Globus pallidus (tissue), 1 donor: ENCODE measurements at regions not wholly inside any gene's neighbourhood (a gene's known extent, or its start where the extent isn't known, plus 50 kb on each side); places are given as distances from the start of the nearest gene placed in this dataset.

ENCODE experiments used
- DNase-seq: peaks from one replicate; pipeline ENCODE4 v3.0.0-alpha.2; 2015; ENCODE audit warnings: low spot score

DNA sequence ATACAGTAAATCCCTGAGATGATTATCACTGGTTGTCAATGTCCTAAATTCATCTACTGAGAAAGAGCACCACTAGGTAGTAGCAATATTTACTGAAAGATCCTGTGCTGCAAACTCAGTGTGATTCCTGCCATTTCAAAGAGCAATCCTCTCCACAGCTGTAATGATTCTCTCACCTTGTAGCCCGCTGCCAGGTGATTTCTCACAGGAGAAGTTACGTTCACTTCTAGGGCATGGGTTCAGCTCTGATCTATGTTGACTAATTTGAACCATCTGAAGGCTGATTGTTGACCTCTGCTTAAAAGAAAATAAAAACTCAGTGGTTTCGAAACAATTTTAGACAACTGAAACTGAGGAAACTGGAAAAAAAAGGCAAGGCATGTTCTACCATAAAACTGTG lies 197.0 kb downstream of the FAT4 start:
- no peak for DNase-seq

DNA sequence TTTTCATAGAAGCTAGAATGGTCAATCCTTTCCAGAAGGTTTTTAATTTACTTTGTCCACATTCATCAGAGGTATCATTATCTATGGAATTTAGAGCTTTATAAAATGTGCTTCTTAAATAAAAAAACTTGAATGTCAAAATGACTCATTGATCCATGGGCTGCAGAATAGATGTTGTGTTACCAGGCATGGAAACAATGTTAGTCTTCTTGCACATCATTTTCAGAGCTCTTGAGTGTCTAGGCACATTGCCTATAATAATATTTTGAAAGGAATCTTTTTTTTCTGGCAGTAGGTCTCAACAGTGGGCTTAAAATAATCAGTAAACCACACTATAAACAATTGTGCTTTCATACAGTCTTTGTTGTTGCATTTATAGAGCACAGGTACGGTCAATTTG lies 200.3 kb downstream of the FAT4 start:
- no peak for DNase-seq

DNA sequence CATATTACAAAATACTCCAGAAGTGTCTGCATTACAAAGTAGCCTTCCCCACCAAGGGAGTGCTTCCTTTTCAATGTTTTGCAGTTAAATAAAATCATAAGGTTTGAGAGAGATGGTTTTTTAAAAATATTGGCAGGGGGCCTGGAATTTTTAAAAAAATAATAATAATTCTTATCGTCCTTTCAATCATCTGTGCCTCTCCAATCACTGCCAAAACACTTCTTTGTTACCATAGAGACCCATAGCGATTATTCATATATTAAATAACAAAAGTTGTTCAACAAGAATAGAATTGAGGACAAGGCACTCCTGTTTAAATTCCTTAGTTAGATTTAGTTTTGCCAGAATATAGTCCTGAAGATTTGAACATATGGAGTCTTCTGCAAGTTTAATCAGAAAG lies 203.1 kb downstream of the FAT4 start:
- no peak for DNase-seq

DNA sequence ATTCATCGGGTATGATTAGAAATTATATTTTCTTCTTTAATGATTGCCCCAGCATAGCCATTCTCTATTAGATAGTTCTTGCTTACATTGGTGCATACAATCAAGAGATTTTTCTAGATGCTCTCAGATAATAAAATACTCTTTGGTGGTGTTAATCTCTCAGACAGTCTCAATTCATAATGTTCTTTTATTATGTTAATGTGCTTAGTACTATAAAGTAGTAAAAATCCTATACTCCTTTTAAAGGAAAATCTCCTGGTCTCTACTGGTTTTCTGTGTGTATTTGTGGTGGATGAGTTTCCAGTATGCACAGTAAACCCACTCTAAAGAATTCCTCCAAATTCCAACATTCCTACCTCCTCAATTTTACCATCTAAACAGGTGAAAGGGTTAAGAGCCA lies 203.5 kb downstream of the FAT4 start:
- no peak for DNase-seq

DNA sequence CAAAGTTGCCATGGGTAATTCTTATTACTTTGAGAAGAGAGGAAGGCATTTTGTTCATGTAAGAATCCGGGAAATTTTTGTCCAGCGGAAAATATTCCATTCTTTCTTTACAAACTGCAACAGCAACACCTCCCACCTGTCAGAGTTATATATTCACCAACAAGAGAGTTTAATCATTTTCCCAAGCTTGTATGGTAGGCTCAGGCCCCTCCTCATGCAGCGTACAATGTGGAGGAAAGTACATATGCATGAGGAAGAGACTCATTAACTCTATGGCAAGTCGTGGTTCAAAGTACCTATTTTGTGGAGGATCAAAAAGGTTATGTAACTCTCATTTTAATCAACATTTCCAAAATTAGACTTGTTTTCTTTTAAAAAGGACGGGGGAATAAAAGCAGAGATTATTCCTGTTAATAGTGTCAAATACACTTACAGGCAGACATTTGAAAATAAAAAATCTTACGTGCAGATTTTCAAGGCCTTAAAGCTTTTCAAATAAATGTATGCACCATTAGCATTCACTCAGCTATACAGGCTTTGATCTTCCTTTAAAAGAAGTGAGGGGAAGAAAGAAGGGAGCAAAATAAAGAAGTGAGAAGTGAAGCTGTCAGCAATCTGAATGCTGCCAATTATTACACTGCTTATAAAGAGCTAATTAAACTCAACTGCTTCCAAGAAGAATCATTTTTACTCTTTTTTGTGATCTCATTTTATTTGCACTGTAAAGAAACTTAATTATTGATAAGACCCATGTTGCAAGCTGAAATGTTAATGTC lies 204.8 kb downstream of the FAT4 start:
- DNase-seq = no peak

DNA sequence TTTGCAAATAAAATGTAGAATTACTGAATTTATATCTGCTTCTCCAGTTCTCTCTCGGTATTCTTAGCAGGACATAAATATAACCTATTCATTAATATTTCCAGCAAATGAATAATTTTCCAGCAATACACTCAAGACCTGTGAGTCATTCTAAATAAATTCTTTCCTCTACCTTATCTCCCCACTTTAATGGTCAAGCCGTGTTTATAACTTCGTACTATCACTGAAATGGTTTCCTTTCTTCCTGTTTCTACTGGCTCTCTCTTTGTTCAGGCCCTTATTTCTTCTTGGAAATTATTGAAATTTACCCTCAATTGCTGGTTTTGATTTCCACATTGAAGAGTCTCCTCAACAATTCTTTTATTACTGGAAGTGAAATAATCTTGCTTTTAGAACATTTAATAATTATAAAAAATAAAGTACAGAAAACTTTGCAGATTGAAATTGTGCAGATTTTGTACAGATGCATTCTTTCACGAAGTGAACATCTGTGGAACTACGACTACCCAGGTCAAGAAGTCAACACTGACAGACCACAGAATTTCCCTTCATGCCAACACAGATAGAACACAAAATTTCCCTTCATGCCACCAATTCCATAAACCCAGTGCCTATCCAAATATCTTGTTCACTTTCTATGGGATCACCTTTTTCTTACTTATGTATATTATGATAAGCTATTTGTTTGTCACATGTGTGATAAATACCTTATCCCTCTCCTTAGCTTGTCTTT lies 205.7 kb downstream of the FAT4 start:
- no peak for DNase-seq

DNA sequence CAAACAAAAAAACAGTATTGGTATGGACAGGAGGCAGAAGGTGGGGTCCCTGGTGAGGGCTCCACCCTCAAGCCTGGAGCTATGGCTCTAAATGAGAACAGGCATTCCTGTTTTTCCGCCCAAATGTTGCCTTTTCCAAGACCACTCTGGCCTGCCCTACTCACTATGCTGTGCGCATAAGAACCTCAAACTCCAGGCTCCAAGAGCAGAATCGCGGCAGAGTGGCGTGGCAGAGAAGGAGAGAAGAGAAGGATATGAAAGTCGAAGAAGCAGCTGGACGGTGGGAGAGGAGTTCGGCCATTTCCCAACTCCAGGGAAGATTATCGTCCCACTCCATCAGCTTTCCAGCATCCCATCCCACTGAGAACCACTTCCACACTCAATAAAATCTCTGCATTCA lies 207.8 kb downstream of the FAT4 start:
- no peak for DNase-seq

DNA sequence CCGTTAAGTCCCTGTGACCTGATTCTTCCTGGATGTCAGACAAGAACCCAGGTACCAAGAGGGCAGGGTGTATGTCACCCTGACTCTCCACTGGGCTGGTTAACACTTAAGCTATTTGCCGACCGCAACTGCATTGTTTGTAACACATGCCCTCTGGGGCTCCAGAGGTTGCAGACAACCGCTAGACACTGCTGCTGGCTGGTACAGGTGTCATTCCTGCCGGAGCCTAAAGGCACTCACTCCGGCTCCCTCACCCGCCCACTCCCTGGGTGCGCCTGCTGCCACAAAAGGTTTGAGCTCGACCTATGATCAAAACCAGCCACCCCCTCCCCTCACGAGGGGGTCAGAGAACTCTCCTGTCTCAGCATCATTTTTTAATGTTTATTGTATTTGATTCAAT lies 208.2 kb downstream of the FAT4 start:
- DNase-seq = no peak

DNA sequence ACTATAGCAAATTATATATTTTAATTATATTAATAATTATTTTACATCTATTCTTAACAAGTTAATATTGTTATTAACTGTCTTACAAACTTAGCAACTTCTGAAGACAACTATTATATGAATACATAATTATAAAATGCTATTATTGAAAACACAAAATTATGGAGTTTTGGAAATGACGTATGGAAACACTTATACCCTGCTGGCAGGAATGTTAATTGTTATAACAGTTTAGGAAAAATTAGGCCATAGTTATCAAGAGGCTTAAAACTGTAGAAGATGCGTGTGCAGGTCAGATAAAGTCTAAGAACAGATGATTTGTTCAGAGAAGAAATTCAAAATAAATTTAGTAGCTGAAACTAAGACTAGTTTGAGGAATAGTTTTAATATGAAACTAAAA lies 211.7 kb downstream of the FAT4 start:
- DNase-seq = no peak

DNA sequence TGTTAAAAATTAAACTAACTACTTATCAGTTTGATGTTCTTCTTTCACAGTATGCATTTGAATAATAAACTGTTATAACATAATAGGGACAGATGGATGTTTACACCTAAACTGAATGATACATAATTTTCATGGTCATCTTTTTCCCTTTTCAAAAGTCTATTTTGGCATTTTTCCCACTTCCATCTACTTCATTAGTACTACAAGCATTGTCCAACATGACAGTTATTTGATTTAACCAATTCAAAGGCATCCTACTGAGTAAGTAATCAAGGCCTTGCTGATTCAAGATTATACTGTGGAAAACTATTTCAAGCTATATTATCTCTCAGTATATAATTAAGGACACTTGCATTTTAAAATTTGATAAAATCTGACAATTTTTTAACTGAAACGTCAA lies 212.9 kb downstream of the FAT4 start:
- no peak for DNase-seq

DNA sequence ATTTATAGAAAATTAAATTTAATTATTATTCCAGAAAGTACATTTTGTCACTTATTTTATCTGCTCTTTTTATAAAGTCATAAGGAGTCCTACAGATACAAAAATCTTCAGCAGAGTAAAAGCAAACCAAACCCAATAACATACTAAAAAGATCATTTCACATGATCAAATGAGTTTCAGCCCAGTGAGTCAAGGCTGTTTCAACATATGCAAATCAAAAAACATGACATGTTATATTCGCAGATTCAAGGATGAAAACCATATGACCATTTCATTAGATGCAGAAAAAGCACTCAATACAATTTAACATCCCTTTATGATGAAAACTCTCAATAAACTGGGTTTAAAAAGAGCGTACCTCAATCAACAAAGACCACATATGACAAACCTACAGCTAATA lies 214.3 kb downstream of the FAT4 start:
- no peak for DNase-seq

DNA sequence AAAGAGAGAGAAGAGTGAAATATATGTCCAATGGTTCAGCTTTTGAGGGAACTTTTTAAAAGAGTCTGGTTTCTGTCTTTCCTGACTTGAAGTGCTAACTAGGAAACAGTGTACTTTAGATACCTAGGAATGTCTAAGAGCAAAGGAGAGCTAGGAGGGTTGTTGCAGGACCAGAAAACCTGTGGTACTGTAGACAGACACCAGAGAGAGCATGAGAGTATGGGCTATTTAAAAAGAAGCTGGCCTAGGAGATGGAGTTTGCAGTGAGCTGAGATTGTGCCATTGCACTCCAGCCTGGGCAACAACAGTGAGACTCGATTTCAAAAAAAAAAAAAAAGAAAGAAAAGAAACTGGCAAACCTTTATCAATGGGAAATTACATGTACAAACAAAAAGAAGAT lies 223.9 kb downstream of the FAT4 start:
- no peak for DNase-seq

DNA sequence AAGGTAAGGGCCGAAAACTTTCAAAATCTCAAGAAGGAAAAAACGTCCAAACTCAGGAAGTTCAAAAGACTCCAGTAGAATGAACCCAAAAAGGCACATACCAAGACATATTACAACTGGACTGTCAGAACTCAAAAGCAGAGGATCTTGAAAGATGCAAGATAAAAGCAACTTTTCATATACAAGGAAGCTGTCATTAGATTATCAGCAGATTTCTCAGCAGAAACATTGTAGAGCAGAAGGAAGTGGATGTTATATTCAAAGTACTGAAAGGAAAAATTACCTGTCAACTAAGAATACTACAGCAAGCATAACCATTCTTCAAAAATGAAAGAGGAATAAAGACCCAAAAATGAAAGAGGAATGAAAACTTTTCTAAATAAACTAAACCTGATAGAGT lies 224.9 kb downstream of the FAT4 start:
- no peak for DNase-seq

DNA sequence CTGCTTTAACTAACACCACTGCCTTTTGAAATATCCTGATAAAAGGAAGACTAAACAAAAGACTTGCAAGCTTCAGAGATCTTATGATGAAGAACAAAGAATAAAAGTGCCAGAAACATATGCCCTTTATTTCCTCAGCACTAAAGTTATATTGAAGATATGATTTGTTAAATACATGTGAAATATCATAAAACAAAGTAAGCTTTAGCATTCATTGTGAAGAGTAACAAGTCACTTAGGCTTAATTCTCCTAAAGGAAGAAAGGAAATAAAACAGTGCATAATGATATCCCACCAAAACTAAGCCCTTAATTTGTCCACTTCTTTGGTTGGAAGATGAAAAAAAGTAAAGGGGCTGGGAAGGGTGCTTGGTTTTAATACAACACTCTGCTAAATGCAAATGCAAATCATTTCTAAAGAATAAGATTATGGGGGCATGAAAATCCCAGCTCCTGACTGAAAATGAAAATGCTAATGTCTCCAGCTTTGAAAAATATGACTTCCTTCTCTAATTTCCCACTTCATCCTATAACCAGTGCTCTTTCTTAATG lies 227.2 kb downstream of the FAT4 start:
- no peak for DNase-seq

DNA sequence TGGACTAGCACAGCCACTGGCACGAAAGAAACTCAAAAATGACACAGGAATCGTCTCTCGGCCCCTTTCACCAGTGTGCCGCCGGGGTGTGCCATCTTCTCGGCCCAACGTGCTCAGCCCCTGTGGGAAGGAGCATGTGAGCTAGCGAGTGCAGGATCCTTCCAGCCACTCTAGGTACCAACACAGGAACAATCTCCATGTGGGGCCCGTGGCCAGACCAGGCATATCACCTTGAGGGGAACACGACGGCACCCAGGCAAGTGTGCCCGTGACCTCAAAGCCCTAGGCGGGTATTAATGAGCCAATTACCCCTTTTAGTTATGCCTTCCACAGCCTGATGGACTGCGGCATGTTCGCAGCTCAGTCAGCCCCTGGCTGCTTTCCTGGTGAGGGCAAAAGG lies 231.5 kb downstream of the FAT4 start:
- DNase-seq = no peak

DNA sequence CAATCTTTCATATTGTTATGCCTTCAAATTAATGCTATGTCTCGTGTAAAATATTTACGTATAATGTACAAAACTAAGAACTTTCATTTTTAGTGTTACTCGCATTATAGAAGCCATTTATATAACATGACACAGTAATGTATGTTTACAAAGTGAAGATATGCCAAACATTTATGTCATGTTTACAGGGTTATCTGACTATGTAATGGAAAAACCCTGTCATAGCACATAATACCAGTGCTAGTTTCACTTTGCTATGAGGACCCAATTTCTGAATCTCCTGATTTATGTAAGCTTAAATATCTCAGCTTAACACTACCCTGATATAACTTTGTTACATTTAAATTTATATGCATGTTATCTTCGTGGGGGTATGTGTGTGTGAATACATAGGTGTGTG lies 233.1 kb downstream of the FAT4 start:
- no peak for DNase-seq

DNA sequence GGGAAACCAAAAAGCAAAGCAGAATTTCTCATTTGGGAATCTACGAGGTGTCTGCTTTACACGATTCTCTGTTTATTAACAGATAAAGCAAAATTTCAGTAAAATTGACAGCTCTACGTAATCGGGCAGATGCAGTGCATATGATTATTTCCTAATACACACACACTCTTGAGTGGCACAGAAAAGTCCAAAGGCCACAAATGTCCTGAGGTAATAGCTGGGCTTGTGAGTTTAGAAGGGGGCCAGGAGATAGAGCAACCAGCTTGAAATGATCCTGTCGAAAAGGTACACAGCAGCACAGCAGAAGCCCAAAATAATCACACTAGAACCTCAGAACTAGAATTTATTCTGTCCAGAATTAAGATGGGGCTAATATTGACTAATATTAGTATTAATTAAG lies 236.0 kb downstream of the FAT4 start:
- no peak for DNase-seq

DNA sequence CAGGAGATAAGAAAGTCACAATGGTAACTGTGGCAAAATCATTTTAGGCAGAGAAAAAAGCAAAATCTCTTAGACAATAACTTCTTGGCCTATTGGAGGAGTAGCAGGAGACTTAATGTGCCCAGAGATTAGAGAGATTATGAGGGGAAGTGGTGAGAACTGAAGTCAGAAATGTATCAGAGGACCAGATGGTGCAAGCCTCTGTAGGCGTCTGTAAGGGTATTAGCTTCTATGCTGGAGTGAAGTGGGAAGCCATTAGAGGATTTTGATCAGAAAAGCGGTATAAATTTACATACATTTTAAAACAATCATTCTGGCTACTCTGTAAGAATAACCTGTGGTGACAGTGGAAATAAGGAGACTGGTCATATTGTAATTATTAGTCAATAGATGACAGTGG lies 236.7 kb downstream of the FAT4 start:
- no peak for DNase-seq

DNA sequence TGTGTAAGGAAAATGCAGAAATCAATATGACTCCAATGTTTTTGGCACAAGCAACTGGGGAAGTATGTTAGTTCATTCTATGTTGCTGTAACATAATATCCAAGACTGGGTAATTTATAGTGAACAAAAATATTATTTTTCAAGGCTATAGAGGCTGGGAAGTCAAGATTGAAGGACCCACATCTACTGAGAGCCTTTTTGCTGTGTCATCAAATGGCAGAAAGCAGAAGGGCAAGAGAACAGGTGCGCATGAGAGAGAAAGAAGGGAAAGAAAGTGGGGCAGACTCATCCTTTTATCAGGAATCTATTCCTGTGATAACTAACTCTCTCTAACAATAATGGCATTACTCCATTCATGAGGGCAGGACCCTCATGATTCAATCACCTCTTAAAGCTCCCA lies 237.2 kb downstream of the FAT4 start:
- DNase-seq = no peak

DNA sequence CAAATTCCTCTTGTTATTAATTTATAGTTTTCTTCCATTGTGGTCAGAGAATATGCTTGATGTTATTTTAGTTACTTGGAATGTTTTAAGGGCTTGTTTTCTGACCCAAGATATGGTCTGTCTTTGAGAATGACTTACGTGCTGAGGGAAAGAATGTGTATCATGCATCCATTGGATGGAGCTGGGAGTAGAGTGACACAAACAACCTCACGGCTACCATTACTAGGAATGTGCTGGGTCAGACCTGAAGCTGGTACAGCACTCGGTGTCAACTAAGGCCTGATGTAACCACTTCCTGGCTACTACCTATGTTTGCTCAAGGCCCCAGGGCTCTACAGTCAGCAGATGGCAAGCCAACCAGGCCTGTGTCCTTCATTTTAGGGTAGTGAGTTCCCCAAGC lies 257.8 kb downstream of the FAT4 start:
- DNase-seq = no peak

DNA sequence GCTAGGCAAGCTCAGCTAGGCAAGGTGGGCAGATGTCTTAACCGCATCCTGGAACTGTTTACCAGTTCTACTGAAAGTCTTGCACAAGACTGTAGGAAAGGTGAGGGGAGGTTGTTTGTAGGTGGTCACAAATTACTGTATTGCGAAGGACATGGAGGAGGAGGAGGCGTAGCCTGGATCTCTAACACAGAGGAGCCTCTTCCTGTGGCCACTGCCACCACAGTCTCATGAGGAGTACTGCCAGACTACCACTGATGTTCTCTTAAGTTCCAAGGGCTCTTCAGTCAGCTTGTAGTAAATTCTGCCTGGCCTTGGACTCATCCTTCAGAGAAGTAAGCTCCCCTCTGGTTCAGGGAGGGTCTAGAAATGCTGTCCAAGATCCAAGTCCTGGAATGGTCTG lies 258.6 kb downstream of the FAT4 start:
- no peak for DNase-seq

DNA sequence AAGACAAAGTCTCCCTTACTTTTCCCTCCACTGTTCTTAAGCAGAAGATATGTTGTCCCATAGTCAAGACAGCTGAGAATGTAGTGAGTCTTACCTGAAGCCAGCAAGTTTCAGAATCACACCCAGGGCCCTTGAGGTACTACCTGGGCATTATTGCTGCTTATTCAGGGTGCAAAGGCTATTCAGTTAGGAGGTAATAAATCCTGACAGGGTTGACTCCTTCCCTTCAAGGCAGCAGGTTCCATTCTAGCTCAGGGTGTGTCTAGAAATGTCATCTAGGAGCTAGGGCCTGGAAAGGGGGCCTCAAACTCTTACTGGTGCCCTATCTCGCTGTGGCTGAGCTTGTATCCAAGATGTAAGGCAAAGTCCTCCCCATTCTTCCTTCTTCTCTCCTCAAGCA lies 259.0 kb downstream of the FAT4 start:
- no peak for DNase-seq

DNA sequence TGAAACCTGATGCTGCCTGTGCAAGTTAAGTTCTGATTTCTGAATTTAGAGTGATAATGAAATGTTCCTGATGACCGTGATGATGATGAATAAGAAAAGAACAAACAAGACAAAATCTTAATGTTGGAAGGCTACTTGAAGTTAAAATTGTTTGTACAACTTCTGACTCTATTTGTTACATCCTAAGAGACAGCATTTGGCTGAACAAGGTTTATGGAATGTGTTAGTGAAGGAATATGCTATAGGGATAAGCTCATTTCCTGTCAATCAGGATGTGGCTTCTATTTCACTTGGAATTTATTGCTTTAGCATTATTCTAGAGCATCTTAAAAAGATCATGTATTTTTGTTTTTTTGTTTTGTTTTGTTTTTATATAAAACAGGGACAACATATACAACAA lies 267.5 kb downstream of the FAT4 start:
- DNase-seq = no peak

DNA sequence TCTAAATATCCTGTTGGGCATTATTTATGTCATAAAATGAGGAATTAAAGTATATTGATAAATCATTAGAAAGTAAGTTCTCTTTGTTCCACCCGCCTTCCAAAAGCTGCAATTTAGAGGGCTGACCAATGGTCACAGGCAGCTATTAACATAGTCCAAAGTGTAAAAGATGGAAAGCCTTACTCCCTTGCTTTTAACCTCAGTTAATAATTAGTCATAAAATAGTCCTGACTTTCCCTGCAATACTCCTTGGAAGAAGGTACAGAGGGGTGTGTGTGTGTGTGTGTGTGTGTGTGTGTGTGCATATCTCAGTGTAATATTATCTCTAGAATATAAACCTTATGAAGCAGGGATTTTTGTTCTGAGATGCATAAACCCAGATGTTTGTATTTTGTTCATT lies 275.4 kb downstream of the FAT4 start:
- no peak for DNase-seq
